ENCODE measurements at regions not wholly inside any gene's neighbourhood (a gene's known extent, or its start where the extent isn't known, plus 50 kb on each side); places are given as distances from the start of the nearest gene placed in this dataset.
"Not testable (repeated sequence)": the region's sequence is repeated elsewhere in the genome, so short reads cannot be mapped to it uniquely, and the experiment has no call there.

DNA sequence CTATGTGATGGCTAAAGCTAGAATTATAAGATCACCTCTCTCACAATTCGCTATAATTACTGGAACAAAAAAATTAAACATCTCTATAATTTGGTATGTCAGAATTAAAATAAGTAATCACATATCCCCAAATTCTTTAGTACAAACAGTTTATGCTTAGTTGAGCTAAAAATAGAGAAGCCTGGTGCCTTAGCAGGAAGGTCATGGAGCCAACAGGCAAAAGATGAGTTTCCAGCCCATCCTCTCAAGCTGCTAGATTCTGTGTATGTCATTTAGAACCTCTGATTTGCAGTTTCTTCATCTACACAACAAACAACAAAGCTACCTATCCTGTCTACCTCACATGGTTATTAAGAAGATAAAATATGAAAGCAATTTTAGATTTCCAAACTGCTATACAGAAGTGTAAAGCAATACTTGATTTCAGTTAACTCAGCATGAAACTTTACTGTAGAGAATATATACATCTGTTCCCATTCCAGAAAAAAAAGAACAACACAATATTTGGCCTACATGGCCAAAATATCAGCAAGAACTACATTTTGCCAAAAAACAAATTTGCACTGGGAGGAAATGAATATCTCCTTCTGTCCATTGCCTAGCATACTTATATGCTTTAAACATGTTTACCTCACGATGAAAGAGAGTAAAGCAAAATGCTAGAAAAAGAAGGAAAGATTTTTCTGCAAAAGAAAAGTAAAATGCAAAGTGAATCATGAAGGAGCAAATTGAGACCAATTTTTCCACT is 294.0 kb upstream of the MIR17HG start:
- Mint-ChIP-seq H3K4me1 (ENCODE audit: low read depth) (no peaks in the 10 kb centered on the region), H3K4me3 (no peak overlapping the region), H3K9me3 (peaks cover 12% of the 10 kb centered on the region), H3K36me3 (no peaks in the 10 kb centered on the region), H3K27me3 (no peaks in the 10 kb centered on the region), H3K27ac (no peak overlapping the region)
- no peak for DNase-seq
- ChIA-PET CTCF (no interaction called here), POLR2A (no interaction called here)
- intact Hi-C loops (cut with micrococcal nuclease), result no loop called here

DNA sequence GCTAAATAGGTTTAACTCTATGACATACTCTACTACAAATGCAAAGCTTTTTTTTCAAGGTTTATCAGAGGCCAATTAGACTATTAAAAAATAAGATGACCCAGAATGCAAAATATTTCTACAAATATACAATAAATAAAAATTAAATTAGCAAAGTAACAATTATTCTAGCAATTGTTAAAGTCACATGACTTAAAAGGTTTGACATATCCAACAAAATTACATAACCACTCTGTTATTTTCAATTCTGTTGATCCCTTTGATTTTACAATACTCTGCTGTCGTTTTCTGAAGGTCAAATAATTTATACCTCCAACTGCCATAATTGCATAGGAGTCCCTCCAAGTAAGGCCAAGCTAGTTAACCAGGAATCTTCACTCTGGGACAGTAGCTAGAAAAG is 292.6 kb upstream of the MIR17HG start:
- no peaks in the 10 kb centered on the region for H3K36me3 Mint-ChIP-seq
- H3K27me3 Mint-ChIP-seq, result no peaks in the 10 kb centered on the region
- intact Hi-C loops (cut with micrococcal nuclease), result no loop called here
- POLR2A ChIA-PET, result no interaction called here
- DNase-seq, result no peak
- no peak overlapping the region for H3K27ac Mint-ChIP-seq
- H3K4me1 Mint-ChIP-seq (ENCODE audit: low read depth), result no peaks in the 10 kb centered on the region
- CTCF ChIA-PET, result no interaction called here
- H3K4me3 Mint-ChIP-seq, result no peak overlapping the region
- H3K9me3 Mint-ChIP-seq, result peaks cover 14% of the 10 kb centered on the region

DNA sequence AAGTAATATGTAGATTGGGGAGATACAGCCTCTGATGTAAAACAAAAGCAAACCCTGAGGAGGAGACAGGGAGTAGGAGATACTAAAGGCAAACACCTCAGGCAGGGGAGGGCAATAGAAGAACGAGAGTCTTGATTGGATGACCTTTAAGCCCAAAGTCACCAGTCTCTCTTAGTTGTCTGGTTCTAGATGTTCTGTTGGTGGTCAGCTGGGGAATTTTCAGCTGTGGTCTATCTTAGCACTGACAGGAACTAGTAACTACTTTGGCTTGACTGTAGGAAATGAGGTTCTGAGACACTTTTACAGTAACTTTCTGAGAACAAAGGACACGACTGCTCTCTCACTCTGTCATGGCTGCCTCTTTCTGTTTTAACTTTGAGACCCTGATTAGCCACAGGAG is 290.7 kb upstream of the MIR17HG start:
- CTCF ChIA-PET, result no interaction called here
- H3K4me3 Mint-ChIP-seq, result no peak overlapping the region

DNA sequence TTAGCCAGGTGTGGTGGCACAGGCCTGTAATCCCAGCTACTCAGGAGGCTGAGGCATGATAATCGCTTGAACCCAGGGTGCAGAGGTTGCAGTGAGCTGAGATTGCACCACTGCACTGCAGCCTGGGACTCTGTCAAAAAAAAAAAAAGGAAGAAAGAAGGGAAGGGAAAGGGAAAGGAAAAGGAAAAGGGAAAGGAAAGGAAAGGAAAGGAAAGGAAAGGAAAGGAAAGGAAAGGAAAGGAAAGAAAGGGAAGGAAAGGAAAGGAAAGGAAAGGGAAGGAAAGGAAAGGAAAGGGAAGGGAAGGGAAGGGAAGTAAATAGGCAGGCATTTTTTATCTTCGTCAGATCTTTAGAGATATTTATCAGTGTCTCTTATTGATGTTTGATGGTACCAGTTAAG is 290.0 kb upstream of the MIR17HG start:
- H3K4me3 Mint-ChIP-seq, CTCF ChIA-PET: not testable (repeated sequence)

More for the DNA sequence above, 290.7 kb upstream of the MIR17HG start:
- no peaks in the 10 kb centered on the region for H3K27me3 Mint-ChIP-seq
- peaks cover 10% of the 10 kb centered on the region for H3K9me3 Mint-ChIP-seq
- no peaks in the 10 kb centered on the region for H3K4me1 Mint-ChIP-seq (ENCODE audit: low read depth)
- H3K27ac Mint-ChIP-seq, result no peak overlapping the region
- POLR2A ChIA-PET, result no interaction called here
- H3K36me3 Mint-ChIP-seq, result no peaks in the 10 kb centered on the region
- no peak for DNase-seq
- intact Hi-C loops (cut with micrococcal nuclease), result no loop called here

DNA sequence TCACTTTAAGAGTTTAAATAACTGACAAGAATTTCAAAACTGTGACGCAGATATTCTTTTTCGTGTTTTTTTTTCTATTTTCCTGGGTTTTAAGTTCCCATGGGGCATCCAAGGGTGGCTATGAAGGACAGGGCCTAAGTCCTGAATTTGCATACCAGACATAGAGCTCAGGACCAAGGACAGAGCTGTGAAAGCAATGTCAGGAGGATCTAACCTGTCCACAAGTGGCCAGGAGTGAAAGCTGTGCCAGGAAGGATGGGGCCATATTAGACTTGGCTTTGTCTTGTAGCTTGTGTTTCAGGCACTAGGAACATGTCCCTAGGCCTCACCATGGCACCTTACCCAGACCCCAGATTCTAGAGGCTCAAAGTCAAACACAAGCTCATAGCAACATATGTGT is 289.4 kb upstream of the MIR17HG start:
- Mint-ChIP-seq H3K27me3 (no peaks in the 10 kb centered on the region), H3K36me3 (no peaks in the 10 kb centered on the region), H3K4me1 (ENCODE audit: low read depth) (no peaks in the 10 kb centered on the region), H3K9me3 (peaks cover 10% of the 10 kb centered on the region), H3K27ac (no peak overlapping the region), H3K4me3 (no peak overlapping the region)
- ChIA-PET CTCF (no interaction called here), POLR2A (no interaction called here)
- DNase-seq, result no peak
- intact Hi-C loops (cut with micrococcal nuclease), result no loop called here

More for the DNA sequence above, 290.0 kb upstream of the MIR17HG start:
- H3K4me1 Mint-ChIP-seq (ENCODE audit: low read depth); H3K36me3 Mint-ChIP-seq; H3K27ac Mint-ChIP-seq; H3K27me3 Mint-ChIP-seq; intact Hi-C loops (cut with micrococcal nuclease); DNase-seq; POLR2A ChIA-PET: not testable (repeated sequence)
- peaks cover 10% of the 10 kb centered on the region for H3K9me3 Mint-ChIP-seq

DNA sequence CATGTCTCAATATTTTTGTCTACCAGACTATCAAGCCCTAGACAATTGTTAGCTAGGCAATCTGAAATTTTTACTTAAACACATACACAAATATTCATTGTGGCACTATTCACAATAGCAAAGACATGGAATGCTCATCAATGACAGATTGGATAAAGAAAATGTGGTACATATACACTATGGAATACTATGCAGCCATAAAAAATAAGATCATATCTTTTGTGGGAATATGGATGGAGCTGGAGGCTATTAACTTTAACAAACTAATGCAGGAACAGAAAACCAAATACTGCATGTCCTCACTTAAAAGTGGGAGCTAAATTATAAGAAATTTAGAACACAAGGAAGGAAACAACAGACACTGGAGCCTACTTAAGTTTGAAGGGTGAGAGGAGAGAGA is 288.6 kb upstream of the MIR17HG start:
- Mint-ChIP-seq H3K9me3 (peaks cover 10% of the 10 kb centered on the region), H3K4me1 (ENCODE audit: low read depth) (no peaks in the 10 kb centered on the region), H3K27me3 (no peaks in the 10 kb centered on the region), H3K27ac (no peak overlapping the region), H3K4me3 (no peak overlapping the region), H3K36me3 (no peaks in the 10 kb centered on the region)
- CTCF ChIA-PET, result no interaction called here
- POLR2A ChIA-PET, result no interaction called here
- intact Hi-C loops (cut with micrococcal nuclease), result no loop called here
- DNase-seq, result no peak

- no peak overlapping the region for H3K4me3 Mint-ChIP-seq
- intact Hi-C loops (cut with micrococcal nuclease), result no loop called here
- DNase-seq, result no peak
- POLR2A ChIA-PET, result no interaction called here
- no peaks in the 10 kb centered on the region for H3K9me3 Mint-ChIP-seq
- no peaks in the 10 kb centered on the region for H3K36me3 Mint-ChIP-seq
- no peaks in the 10 kb centered on the region for H3K27me3 Mint-ChIP-seq
- H3K4me1 Mint-ChIP-seq (ENCODE audit: low read depth), result no peaks in the 10 kb centered on the region
- CTCF ChIA-PET, result interaction anchor here (0.8 kb wide), 1 partner anchor 11 kb away, joined by 4 read pairs; no protein-coding TSS in a partner anchor
- no peak overlapping the region for H3K27ac Mint-ChIP-seq
Observed at GRCh38 chr13:91066745-91067144, 280.7 kb upstream of the MIR17HG start.

- intact Hi-C loops (cut with micrococcal nuclease), result no loop called here
- Mint-ChIP-seq H3K27me3 (no peaks in the 10 kb centered on the region), H3K36me3 (no peaks in the 10 kb centered on the region)
Observed at GRCh38 chr13:91072486-91072885, 275.0 kb upstream of the MIR17HG start.

DNA sequence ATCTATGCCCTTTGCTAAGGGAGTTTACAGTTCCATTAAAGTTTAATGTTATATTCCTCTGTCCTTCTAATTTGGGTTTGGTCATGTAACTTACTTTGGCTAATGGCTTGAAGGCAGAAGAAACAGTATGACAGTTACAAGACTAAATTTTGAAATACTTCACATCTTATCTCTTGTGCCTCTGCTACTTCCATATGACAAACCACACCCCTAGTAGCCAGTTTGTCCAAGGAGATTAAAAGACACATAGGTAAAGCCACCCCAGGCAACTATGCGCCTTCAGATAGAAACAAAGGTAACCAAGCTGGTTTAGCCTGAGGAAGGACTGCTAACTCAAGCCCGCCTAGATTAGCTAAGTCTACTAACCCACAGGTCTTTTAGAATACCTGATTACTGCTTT is 273.4 kb upstream of the MIR17HG start:
- Mint-ChIP-seq H3K27me3 (no peaks in the 10 kb centered on the region), H3K27ac (no peak overlapping the region), H3K4me3 (no peak overlapping the region), H3K4me1 (ENCODE audit: low read depth) (no peaks in the 10 kb centered on the region), H3K36me3 (no peaks in the 10 kb centered on the region), H3K9me3 (no peaks in the 10 kb centered on the region)
- CTCF ChIA-PET, result no interaction called here
- DNase-seq, result no peak
- POLR2A ChIA-PET, result no interaction called here
- intact Hi-C loops (cut with micrococcal nuclease), result no loop called here

More at GRCh38 chr13:91072486-91072885, 275.0 kb upstream of the MIR17HG start:
- no peak overlapping the region for H3K4me3 Mint-ChIP-seq
- H3K9me3 Mint-ChIP-seq, result no peaks in the 10 kb centered on the region
- POLR2A ChIA-PET, result no interaction called here
- no peaks in the 10 kb centered on the region for H3K4me1 Mint-ChIP-seq (ENCODE audit: low read depth)
- no peak overlapping the region for H3K27ac Mint-ChIP-seq
- no peak for DNase-seq
- CTCF ChIA-PET, result no interaction called here

DNA sequence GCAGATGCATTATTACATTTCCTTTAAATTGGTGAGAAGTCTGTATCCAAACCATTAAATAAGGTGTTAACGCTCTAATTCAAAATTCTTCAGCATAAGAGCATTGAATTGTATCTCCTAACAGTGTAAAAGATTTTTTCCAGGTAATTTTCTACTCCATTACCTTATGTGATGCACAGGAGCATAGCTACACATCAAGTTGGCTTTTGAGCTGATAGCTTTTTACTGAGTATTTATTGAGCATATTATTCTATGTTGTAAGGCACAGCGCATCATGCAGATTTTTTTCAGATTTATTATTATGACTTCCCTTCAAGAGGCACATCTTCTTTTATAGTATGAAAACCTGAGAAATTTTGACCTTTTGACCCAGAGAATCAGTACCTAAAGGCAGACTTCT is 270.7 kb upstream of the MIR17HG start:
- ChIA-PET POLR2A (no interaction called here), CTCF (no interaction called here)
- Mint-ChIP-seq H3K27me3 (peaks cover 3% of the 10 kb centered on the region), H3K36me3 (no peaks in the 10 kb centered on the region), H3K9me3 (no peaks in the 10 kb centered on the region), H3K4me1 (ENCODE audit: low read depth) (no peaks in the 10 kb centered on the region), H3K27ac (no peak overlapping the region), H3K4me3 (no peak overlapping the region)
- no peak for DNase-seq
- intact Hi-C loops (cut with micrococcal nuclease), result no loop called here

DNA sequence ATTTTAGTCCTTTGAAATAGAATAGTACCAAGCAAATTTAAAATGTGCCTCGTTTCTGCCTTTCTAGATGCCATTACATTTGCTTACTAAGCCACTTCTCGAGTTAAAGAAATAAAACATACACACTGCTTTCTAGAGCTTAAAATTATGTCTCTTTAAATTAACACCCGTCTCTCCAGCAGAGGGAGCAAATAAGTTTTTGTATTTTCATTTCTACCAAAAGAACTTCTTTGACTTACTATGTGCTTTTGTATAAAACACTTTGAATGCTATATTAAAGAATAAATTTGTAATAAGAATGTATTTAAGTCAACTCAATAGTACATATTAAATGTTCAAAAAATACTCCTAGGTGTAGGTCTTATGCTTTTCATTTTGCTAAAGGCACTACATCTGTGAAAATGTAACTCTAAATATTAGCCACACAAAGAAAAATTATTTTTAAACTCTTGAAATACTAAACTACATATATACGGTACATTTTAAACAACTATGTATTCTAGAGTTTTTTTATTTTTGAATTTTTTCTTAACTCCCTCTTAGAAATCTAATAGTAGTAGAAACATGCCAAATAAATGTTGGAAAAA is 269.3 kb upstream of the MIR17HG start:
- ChIA-PET POLR2A (no interaction called here), CTCF (interaction anchor here (0.7 to 1.0 kb wide), 3 partner anchors 11 to 328 kb away, joined by 3 to 4 read pairs (median 3); no protein-coding TSS in a partner anchor)
- peaks cover 3% of the 10 kb centered on the region for H3K27me3 Mint-ChIP-seq
- H3K36me3 Mint-ChIP-seq, result no peaks in the 10 kb centered on the region
- no peak for DNase-seq
- H3K9me3 Mint-ChIP-seq, result no peaks in the 10 kb centered on the region
- H3K4me3 Mint-ChIP-seq, result no peak overlapping the region
- no peak overlapping the region for H3K27ac Mint-ChIP-seq
- intact Hi-C loops (cut with micrococcal nuclease), result no loop called here
- no peaks in the 10 kb centered on the region for H3K4me1 Mint-ChIP-seq (ENCODE audit: low read depth)

GRCh38 chr13:91079176-91079575 is 268.3 kb upstream of the MIR17HG start:
- Mint-ChIP-seq H3K27me3 (peaks cover 3% of the 10 kb centered on the region), H3K4me1 (ENCODE audit: low read depth) (no peaks in the 10 kb centered on the region), H3K36me3 (no peaks in the 10 kb centered on the region), H3K27ac (no peak overlapping the region), H3K9me3 (no peaks in the 10 kb centered on the region), H3K4me3 (no peak overlapping the region)
- ChIA-PET CTCF (no interaction called here), POLR2A (no interaction called here)
- intact Hi-C loops (cut with micrococcal nuclease), result no loop called here
- no peak for DNase-seq

DNA sequence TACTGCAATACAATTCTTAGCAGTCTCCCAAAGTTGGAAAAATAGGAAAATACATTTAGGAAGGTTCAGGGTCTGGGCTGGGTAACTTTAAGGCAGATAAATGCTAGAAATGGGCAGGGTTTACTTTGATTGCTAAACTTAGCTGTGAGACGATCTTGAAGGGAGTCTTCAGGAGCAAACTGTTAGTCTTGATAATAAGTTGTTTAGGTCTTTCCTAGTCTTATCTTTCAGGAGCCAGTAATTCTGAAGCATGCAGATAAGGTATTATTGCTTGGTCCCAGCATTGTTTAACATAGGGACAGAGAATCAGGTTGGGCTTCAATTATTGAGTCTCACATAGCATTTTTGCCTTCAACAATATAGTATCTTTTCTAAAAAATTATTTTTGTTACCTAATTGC is 262.4 kb upstream of the MIR17HG start:
- H3K4me3 Mint-ChIP-seq, result no peak overlapping the region
- H3K27me3 Mint-ChIP-seq, result peaks cover 3% of the 10 kb centered on the region
- intact Hi-C loops (cut with micrococcal nuclease), result no loop called here
- POLR2A ChIA-PET, result no interaction called here
- CTCF ChIA-PET, result no interaction called here
- H3K27ac Mint-ChIP-seq, result no peak overlapping the region
- DNase-seq, result no peak
- H3K36me3 Mint-ChIP-seq, result no peaks in the 10 kb centered on the region
- no peaks in the 10 kb centered on the region for H3K9me3 Mint-ChIP-seq
- no peaks in the 10 kb centered on the region for H3K4me1 Mint-ChIP-seq (ENCODE audit: low read depth)
